ENCODE measurements at regions not wholly inside any gene's neighbourhood (a gene's known extent, or its start where the extent isn't known, plus 50 kb on each side); places are given as distances from the start of the nearest gene placed in this dataset.

- Histone ChIP-seq H3K9ac (ENCODE audit: low read length) (no peak overlapping the region), H3F3A (ENCODE audit: low read length, unreplicated experiment) (peaks cover 9% of the 10 kb centered on the region), H3K9me3 (ENCODE audit: low read length) (no peaks in the 10 kb centered on the region), H4K20me1 (ENCODE audit: low read length) (no peaks in the 10 kb centered on the region), H3K79me2 (ENCODE audit: low read length) (no peaks in the 10 kb centered on the region), H3K4me3 (ENCODE audit: low read length) (peak overlapping the region; percentile 25; the same call in 1 of the 2 replicates), H3K4me2 (ENCODE audit: low read length) (peak overlapping the region; percentile 77), H3K27me3 (ENCODE audit: low read length) (no peaks in the 10 kb centered on the region), H3K27ac (ENCODE audit: low read length) (peak overlapping the region; percentile 62), H2AFZ (ENCODE audit: low read length) (peak overlapping the region; percentile 55), H3K4me1 (ENCODE audit: insufficient read depth, low read length) (peaks cover 50% of the 10 kb centered on the region), H3K36me3 (ENCODE audit: low read depth, low read length) (no peaks in the 10 kb centered on the region), H3K9me2 (replicated peaks; ENCODE audit: low read length) (no peaks in the 10 kb centered on the region)
- intact Hi-C loops (cut with micrococcal nuclease), result no loop called here
- TF ChIP-seq CTCF (conservative IDR thresholded peaks at IDR 0.05; ENCODE audit: low read depth, low read length) (no peak), EZH2 (IDR thresholded peaks at IDR 0.05; ENCODE audit: low read length, unreplicated experiment) (no peak), EZH2phosphoT487 (IDR thresholded peaks at IDR 0.05; ENCODE audit: borderline replicate concordance, low read length) (no peak)
- ChIA-PET POLR2A (ENCODE audit: unreplicated experiment) (interaction anchor here (0.6 kb wide), 1 partner anchor 47 kb away, joined by 27 read pairs; no protein-coding TSS in a partner anchor), CTCF (interaction anchor here (0.5 to 1.2 kb wide), 5 partner anchors 58 to 1182 kb away, joined by 4 to 15 read pairs (median 4); no protein-coding TSS in a partner anchor)
- ATAC-seq (peak; percentile 64), DNase-seq (peak; percentile 97)
- BruUV-seq (replicated peaks), result no TSS peak
Measured at GRCh38 chr1:232226197-232226712, 403.7 kb downstream of the SIPA1L2 start.

- ATAC-seq (no peak), DNase-seq (no peak)
- ChIA-PET POLR2A (ENCODE audit: unreplicated experiment) (no interaction called here), CTCF (interaction anchor here (0.6 to 1.2 kb wide), 4 partner anchors 57 to 946 kb away, joined by 4 to 15 read pairs (median 4); no protein-coding TSS in a partner anchor)
- Histone ChIP-seq H3K4me3 (ENCODE audit: low read length) (no peak overlapping the region), H3K36me3 (ENCODE audit: low read depth, low read length) (no peaks in the 10 kb centered on the region), H4K20me1 (ENCODE audit: low read length) (no peaks in the 10 kb centered on the region), H3K9me3 (ENCODE audit: low read length) (no peaks in the 10 kb centered on the region), H3K4me2 (ENCODE audit: low read length) (peak overlapping the region; percentile 77), H3K27ac (ENCODE audit: low read length) (0 out of 2 replicates have a peak overlapping the region, but pooled peaks have one; percentile 7), H3F3A (ENCODE audit: low read length, unreplicated experiment) (peaks cover 11% of the 10 kb centered on the region), H2AFZ (ENCODE audit: low read length) (no peak overlapping the region), H3K4me1 (ENCODE audit: insufficient read depth, low read length) (peaks cover 56% of the 10 kb centered on the region), H3K9ac (ENCODE audit: low read length) (no peak overlapping the region), H3K27me3 (ENCODE audit: low read length) (no peaks in the 10 kb centered on the region), H3K79me2 (ENCODE audit: low read length) (no peaks in the 10 kb centered on the region), H3K9me2 (replicated peaks; ENCODE audit: low read length) (no peaks in the 10 kb centered on the region)
- intact Hi-C loops (cut with micrococcal nuclease), result no loop called here
- no TSS peak for BruUV-seq (replicated peaks)
- no peak for TF ChIP-seq EZH2 (IDR thresholded peaks at IDR 0.05; ENCODE audit: low read length, unreplicated experiment)
- no peak for TF ChIP-seq EZH2phosphoT487 (IDR thresholded peaks at IDR 0.05; ENCODE audit: borderline replicate concordance, low read length)
- no peak for TF ChIP-seq CTCF (conservative IDR thresholded peaks at IDR 0.05; ENCODE audit: low read depth, low read length)
Measured at GRCh38 chr1:232225336-232226131, 404.4 kb downstream of the SIPA1L2 start.

Data from PC-3 (cell line).